Superior temporal gyrus (tissue), 1 donor: ENCODE measurements at regions not wholly inside any gene's neighbourhood (a gene's known extent, or its start where the extent isn't known, plus 50 kb on each side); places are given as distances from the start of the nearest gene placed in this dataset.

ENCODE experiments used
- DNase-seq: peaks from one replicate; pipeline ENCODE4 v3.0.0-alpha.2; 2016; ENCODE audit errors: extremely low spot score

GRCh38 chr16:86150641-86151238 is 251.8 kb downstream of the IRF8 start:
- no peak for DNase-seq

GRCh38 chr16:86151239-86151851 is 252.4 kb downstream of the IRF8 start:
- DNase-seq = no peak

DNA sequence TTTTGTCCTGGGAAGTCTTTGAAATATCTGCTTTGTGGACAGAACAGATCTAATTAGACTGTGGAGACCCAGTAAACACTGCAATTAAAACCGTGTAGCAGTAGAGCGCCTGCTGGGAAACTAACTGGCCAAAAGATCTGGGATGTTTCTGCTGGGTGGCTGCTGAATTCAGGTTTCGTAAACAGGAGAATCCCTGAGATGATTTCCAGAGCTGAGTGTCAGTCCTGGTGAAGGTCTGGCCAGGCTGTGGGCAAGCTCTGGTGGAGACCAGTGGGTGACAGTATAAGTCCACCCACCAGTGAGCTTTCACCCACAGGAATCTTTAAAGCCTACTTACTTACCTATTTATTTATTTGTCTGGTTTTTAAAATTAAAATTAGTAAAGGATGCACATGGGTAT is 257.2 kb downstream of the IRF8 start:
- no peak for DNase-seq

GRCh38 chr16:86157616-86158247 is 258.8 kb downstream of the IRF8 start:
- DNase-seq = no peak

GRCh38 chr16:86158688-86159360 is 259.9 kb downstream of the IRF8 start:
- DNase-seq = no peak

DNA sequence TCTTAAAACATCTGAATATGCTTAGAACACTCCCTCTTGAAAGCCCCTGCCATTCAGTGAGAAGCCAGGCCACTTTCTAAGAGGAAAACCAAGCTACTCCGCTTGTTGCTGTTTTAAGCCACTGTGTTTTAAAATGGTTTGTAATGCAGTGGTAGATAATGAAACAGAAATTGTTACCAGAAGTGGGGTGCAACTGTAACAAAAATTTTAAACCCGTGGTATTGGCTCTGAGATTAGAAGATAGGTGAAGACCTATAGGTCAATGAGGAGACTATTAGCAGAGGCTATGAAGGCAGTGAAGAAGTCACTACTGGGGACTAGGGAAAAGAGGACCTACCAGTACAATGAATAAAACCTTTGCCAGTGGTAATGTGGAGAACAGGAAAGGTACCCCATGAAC is 266.5 kb downstream of the IRF8 start:
- DNase-seq = no peak

- no peak for DNase-seq
These were observed 267.5 kb downstream of the IRF8 start for GRCh38 chr16:86166414-86166813.

DNA sequence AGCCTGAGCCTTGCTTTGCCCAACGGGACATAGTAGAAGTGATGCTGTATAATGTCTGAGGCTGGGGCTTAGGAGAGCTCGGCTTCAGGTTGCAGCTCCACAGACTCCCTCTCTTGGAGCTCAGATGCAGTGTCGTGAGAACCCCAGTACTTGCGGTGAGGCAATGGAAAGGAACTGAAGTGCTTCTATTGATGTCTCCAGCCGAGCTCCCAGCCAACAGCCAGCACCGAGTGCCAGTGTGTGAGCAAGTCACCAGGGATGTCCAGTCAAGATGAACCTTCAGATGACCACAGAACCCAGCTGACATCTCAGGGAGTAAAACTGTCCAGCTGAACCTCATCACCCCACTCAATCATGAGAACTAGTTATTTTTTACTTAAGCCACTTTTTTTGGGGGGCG is 268.1 kb downstream of the IRF8 start:
- DNase-seq = no peak

- DNase-seq = no peak
These were observed 271.8 kb downstream of the IRF8 start for GRCh38 chr16:86170720-86171119.

DNA sequence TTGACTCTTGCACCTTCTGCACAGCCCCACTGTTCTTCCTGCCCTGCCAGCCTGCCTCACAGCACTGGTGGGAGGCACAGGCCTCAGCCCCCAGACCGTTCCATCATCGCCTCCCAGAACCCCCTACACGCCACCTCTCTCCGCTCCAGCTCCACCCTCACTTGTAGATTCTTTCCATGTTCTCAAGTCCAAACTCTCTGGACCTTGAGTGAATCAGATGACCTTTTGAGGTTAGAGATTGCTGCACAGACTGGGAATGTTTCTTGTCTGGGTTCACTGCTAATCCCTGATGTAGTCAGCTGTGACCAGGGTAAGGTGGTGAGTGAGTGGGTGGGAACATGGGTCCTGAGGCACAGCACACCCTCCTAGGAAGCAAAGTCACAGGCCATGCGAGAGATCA is 272.4 kb downstream of the IRF8 start:
- DNase-seq = no peak

DNA sequence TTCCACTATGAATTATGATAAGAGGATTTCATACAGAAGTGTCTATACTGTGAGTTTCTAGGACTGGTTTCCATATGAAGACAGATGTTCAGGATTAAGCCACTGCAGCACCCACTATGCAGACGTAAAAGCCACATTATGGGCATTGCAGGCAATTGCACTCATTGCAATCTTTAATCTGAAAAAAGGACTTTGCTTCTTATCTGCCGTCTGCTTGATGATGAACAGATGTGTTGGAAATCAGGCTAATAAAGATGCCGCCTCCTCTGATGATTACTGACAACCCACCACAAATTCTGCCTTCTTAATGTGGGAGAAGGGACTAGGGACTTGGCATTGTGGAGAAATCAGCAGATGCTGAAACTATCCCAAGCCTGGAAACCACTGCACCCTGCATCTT is 276.9 kb downstream of the IRF8 start:
- DNase-seq = no peak

- DNase-seq = no peak
These were observed 277.5 kb downstream of the IRF8 start for GRCh38 chr16:86176462-86176861.

GRCh38 chr16:86180244-86180643 is 281.3 kb downstream of the IRF8 start:
- no peak for DNase-seq

DNA sequence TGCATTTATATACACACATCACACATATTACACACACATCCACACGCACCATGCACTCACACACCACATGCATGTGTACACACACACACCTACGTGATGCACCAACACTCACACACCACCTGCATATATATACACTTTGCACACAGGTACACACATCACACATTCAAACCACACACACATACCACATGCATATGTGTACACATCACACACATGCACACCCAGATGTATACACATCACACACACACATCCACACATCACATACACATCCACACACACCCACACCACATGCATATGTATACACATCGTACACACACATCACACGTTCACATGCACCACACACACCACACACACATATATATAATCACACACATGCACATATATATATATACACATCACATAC is 281.8 kb downstream of the IRF8 start:
- no peak for DNase-seq

- DNase-seq = no peak
These were observed 282.6 kb downstream of the IRF8 start for GRCh38 chr16:86181526-86181925.

GRCh38 chr16:86184185-86184584 is 285.2 kb downstream of the IRF8 start:
- DNase-seq = no peak

DNA sequence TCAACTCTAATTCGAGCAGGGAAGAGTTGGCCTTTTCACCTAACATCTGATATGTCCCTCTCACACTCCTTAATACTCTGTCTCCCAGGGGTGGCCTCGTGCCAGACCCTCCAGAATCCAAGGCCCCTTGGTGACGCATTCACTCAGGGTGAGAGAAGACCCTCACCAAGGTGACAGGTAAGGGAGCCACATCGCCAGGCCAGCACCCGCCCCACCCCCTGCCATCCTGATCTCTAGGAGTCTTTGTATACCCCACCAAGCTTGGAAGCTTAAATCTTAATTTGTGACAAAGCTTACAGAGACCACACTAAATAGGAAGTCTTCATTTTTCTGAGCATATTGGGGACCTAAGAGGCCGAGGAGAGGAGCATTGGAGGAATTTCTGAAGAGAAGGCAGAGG is 286.1 kb downstream of the IRF8 start:
- DNase-seq = no peak

DNA sequence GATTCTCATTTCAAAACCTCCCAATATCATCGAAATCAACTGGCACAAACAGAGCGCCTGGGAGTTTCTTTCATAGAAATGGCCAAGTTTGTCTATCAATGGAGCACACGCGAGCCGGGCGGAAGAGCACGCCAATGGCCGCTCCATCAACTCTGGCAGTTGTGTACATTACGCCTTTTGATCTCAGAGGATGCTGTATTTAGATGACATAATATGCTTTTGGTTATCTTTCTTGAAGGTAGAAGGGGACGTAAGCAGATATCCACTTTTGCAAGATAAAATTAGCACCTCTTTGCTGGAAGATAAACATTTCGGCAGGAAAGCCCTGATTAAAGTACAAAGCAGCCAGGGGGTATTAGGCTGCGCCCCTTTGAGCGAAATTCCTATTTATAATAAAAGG is 287.4 kb downstream of the IRF8 start:
- DNase-seq = no peak

GRCh38 chr16:86189934-86190333 is 291.0 kb downstream of the IRF8 start:
- no peak for DNase-seq

DNA sequence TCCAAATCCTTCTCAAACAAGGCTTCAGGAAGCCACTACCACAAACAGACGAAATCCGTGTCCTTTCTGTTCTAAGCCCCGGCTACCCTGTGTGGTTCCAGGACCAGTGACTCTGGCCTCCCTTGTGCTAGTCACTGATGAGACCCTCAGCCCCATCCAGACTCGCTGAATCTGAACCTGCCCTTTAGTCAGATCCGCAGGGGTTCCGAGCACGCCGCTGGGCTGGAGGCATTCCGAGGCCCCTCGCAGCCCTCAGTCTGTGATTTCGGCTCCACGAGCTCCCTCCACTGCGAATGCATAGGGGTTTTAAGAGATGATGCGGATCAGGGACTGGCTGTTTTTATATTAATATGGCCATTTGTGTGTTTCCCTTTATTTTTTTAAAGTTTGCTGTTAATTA is 292.7 kb downstream of the IRF8 start:
- DNase-seq = no peak

GRCh38 chr16:86193528-86194193 is 294.7 kb downstream of the IRF8 start:
- no peak for DNase-seq

DNA sequence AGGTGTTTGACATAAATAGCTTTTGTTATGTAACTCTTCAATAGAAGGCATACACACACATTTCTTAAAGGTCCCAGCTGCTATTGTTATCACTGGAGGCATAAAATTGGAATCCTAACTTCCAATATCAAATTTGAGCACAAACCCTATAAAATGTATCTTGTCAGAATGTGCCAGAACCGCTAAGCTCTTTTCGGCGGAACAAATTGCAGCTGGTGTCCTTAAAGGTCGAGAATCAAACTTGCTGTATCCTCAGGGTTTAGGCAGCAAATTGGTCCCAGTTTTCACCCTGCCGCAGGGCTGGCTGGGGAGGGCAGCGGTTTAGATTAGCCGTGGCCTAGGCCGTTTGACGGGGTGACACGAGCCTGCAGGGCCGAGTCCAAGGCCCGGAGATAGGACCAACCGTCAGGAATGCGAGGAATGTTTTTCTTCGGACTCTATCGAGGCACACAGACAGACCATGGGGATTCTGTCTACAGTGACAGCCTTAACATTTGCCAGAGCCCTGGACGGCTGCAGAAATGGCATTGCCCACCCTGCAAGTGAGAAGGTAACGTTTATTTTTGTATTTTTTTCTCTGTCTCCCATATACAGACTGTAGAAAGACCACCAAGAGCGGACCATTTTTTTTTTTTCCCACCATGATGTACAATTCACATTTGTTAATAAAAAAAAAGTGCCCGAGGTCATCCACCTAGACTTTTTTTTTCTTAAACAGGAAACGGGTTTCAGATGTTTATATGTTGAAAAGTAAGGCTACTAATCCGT is 297.1 kb downstream of the IRF8 start:
- no peak for DNase-seq
